Testis (tissue), 2 donors: ENCODE measurements at regions not wholly inside any gene's neighbourhood (a gene's known extent, or its start where the extent isn't known, plus 50 kb on each side); places are given as distances from the start of the nearest gene placed in this dataset.

Experiments used
- DNase-seq: peaks from one replicate; pipeline ENCODE4 v3.0.0-alpha.2; 2019
- H3K27ac ChIP-seq, 2 donors: fragments of 200-600 bp; sonication (generic); one replicate each; pipeline ENCODE4 v1.5.1; 2019
- H3K27me3 ChIP-seq: fragments of 200-600 bp; sonication (generic); one replicate; pipeline ENCODE4 v1.5.1; 2019
- H3K36me3 ChIP-seq: fragments of 200-600 bp; sonication (generic); one replicate; pipeline ENCODE4 v1.5.1; 2017; ENCODE audit warnings: low read depth; ENCODE audit errors: missing control alignments
- H3K4me1 ChIP-seq: fragments of 200-600 bp; sonication (generic); one replicate; pipeline ENCODE4 v1.5.1; 2019
- H3K4me3 ChIP-seq, 2 donors: fragments of 200-600 bp; sonication (generic); one replicate each; pipeline ENCODE4 v1.5.1; 2017 to 2019
- H3K9me3 ChIP-seq: fragments of 200-600 bp; sonication (generic); one replicate; pipeline ENCODE4 v1.5.1; 2017
- CTCF ChIP-seq, 3 experiments: fragments of 450-650 bp in 2 of 3; fragments of 200-600 bp in 1 of 3; sonication (generic) in 1 of 3; IDR thresholded peaks; one replicate each; pipeline ENCODE4 v1.5.1; 2016 to 2019; ENCODE audit warnings: antibody characterized with exemption in 3 of 3, mild to moderate bottlenecking in 2 of 3, moderate library complexity in 1 of 3
- POLR2A ChIP-seq: fragments of 450-650 bp; IDR thresholded peaks from one replicate; pipeline ENCODE4 v1.6.1; 2017; ENCODE audit warnings: antibody characterized with exemption, mild to moderate bottlenecking, moderate library complexity
- WGBS, 2 donors: methylation state at CpG; one replicate each; pipeline ENCODE4 v1.1.5; 2018; 5-methylcytosine and 5-hydroxymethylcytosine counted together
- intact Hi-C: fragments of 100-400 bp; cut with DNase I; formaldehyde crosslinking; loops from one replicate; pipeline ENCODE4 v1.15.1; 2023; ENCODE audit warnings: low total_unique reads

- H3K27me3 ChIP-seq = no peaks in the 10 kb centered on the region
- H3K27ac ChIP-seq = no peak overlapping the region
- DNase-seq = no peak
- no peak overlapping the region for H3K4me3 ChIP-seq
- intact Hi-C loops = no loop called here
- H3K36me3 ChIP-seq = no peaks in the 10 kb centered on the region
- WGBS, 2 donors = 96 to 97% methylated on average over 2 of the region's 2 CpGs
- no peaks in the 10 kb centered on the region for H3K4me1 ChIP-seq
- no peaks in the 10 kb centered on the region for H3K9me3 ChIP-seq
- TF ChIP-seq CTCF (IDR thresholded peaks at IDR 0.05) = no peak
- no peak for TF ChIP-seq POLR2A
Observed at GRCh38 chr1:219265026-219265515, 91.4 kb downstream of the LYPLAL1 start.

GRCh38 chr1:219264561-219264960 is 90.9 kb downstream of the LYPLAL1 start:
- Histone ChIP-seq H3K4me1 (no peaks in the 10 kb centered on the region), H3K27ac (no peak overlapping the region), H3K36me3 (no peaks in the 10 kb centered on the region), H3K4me3 (no peak overlapping the region), H3K9me3 (no peaks in the 10 kb centered on the region), H3K27me3 (no peaks in the 10 kb centered on the region)
- no peak for TF ChIP-seq CTCF (IDR thresholded peaks at IDR 0.05)
- no peak for TF ChIP-seq POLR2A
- intact Hi-C loops = no loop called here
- WGBS, 2 donors = 66 to 67% methylated on average over 5 of the region's 5 CpGs
- DNase-seq = no peak
